ENCODE measurements at regions not wholly inside any gene's neighbourhood (a gene's known extent, or its start where the extent isn't known, plus 50 kb on each side); places are given as distances from the start of the nearest gene placed in this dataset.
A peak's percentile ranks its signal among the peaks of the same experiment; 100 is the strongest.
"Not testable (repeated sequence)": the region's sequence is repeated elsewhere in the genome, so short reads cannot be mapped to it uniquely, and the experiment has no call there.

DNA sequence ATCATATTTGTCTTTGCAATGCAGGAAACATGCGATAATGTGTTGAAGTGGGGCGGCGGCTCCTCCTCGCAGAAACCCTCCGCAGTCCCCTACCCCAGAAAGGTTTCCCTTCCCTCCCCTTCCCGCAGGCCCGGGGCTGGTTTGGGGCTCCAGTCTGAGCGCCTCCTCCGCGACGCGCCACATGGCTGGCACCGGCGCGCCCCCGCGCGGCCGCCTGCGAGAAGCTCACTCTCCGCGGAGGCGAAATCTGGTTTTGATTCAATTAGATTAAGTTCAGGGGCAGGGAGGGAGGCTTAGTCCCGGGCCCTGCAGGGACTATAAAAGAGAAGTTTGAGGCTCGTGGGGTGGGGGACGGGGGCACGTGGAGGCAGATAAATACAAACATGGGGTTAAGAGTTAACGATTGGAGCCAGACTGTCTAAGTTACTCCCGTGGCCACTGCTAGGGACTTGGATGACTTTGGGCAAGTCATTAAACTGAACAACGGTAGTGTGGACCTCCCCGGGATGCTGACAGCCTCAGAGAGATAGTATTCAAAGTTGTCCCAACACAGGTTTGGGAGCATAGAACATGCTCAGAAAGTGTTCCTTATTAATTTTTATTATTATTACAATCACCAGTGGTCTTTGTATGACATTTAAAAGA, 69.4 kb downstream of the MSX2 start:
- DNase-seq (ENCODE audit: low spot score), result peak; percentile 72

DNA sequence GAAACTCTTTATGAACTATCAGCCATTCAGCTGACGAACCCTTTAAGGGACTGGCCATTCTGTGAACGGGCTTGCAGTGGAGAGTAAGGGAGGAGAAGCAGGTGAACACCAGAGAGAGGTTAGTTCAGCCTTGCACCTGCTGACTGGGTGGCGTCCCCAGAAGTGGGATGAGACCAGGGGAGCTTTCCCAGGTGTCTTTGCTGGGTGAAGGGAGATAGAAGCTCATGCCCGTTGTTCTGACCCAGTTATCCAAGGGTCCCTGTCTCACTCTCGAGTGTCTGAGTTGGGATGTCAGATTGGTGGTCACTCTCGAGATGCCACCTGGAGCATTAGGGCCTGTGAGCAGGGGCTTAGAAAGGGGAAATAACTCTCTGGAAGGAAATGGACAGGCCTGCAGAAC, 68.7 kb downstream of the MSX2 start:
- DNase-seq (ENCODE audit: low spot score), result no peak

DNA sequence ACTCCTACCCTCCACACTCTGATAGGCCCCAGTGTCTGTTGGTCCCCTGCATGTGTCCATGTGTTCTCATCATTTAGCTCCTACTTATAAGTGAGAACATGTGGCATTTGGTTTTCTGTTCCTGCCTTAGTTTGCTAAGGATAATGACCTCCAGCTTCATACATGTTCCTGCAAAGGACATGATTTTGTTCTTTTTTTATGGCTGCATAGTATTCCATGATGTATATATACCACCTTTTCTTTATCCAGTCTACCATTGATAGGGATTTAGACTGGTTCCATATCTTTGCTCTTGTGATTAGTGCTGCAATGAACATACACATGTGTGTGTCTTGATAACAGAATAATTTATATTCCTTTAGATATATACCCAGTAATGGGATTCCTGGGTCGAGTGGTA, 67.9 kb downstream of the MSX2 start:
- not testable (repeated sequence) for DNase-seq (ENCODE audit: low spot score)

DNA sequence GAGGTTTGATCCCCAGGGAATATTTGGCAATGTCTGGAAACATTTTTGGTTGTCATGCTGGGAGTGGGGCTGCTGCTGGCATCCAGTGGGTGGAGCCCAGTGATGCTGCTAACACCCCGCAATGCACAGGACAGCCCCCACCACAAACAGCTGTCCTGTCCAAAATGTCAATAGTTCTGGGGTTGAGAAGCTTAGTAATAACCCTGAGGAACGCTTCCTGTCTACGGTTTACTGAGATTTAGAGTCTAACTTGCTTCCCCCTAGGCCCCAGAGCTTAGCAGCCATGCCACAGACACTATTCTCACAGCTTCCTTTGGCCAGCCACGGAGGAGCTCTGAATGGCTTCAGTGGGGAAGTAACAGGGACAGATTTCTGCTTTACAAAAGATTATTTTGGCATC, 66.5 kb downstream of the MSX2 start:
- DNase-seq (ENCODE audit: low spot score), result no peak

DNA sequence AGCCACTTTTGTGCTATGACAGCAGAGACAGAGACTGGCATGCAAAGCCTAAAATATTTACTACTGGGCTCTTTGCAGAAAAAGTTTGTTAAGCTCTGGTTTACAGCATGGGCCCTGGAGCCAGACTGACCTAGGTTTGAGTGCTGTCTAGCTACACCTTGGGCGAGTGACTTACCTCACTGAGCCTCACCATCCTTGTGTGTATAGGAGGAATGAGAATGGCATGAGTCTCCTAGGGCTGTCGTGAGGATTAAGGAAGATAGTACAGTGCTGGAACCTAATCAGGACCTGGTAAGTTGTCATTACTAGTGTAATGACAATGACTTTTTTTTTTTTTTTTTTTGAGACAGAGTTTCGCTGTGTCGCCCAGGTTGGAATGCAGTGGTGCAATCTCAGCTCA, 65.2 kb downstream of the MSX2 start:
- no peak for DNase-seq (ENCODE audit: low spot score)

DNA sequence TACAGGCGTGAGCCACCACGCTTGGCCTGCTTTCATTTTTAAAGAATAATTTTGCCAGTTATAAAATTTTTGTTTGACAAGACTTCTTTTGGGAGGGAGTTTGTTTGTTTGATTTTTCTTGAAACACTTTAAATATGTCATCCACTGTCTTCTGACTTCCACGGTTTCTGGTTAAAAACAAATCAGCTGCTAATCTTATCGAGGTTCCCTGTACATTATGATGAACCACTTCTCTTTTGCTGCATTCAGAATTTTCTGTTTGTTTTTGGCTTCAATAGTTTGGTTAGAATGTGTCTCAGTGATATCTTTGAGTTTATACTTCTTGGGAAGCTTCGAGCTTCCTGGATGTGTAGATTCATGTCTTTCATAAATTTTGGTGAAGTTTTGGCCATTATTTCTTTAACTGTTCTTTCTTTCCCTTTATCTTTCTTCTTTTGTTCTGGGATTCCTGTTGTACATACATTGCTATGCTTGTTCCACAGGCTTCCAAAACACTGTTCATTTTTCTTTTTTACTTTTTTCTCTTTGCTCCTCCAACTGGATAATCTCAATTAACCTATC, 60.8 kb downstream of the MSX2 start:
- DNase-seq (ENCODE audit: low spot score), result no peak

All from GM03348 (cell line).